HG02852 (cell line): ENCODE measurements at regions not wholly inside any gene's neighbourhood (a gene's known extent, or its start where the extent isn't known, plus 50 kb on each side); places are given as distances from the start of the nearest gene placed in this dataset.
"Not testable (repeated sequence)": the region's sequence is repeated elsewhere in the genome, so short reads cannot be mapped to it uniquely, and the experiment has no call there.

Source experiments
- ATAC-seq: cut with Tn5 transposase; IDR thresholded peaks from one replicate; pipeline ENCODE4 v1.9.1; 2021; ENCODE audit warnings: mild to moderate bottlenecking, moderate library complexity; ENCODE audit not compliant: unreplicated experiment

DNA sequence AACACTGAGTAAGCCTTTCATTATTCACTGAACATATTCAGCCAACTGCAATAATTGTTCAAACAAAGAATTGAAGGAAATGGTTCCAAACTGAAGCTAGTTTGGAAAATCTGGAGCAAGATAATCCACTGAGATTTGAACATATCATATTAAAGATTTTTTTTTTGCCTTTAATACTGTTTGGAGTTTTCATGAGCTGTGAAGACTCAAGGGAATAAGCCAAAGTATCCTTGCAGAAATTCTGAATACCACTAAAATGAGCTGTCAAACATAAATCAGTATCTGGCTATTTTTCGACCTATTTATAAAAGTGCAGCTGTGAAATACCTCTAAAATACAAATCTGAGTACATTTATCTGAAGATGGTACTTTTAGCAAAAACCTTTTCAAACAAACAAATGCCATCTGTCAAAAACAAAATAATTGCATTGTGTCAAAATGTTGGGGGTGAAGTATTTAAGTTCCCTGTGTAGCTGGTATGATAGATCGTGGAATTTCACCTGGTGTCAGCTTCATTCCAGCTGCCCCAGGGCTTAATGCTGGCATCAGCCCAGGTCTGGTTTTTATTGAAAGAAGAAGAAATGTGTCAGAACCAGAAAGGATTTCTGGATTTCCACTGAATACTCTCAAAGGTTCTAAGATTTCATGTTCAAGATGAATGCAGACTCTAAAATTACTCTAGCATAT is 149.0 kb upstream of the GRAMD2B start:
- ATAC-seq: no peak

GRCh38 chr5:126274763-126275125 is 148.5 kb upstream of the GRAMD2B start:
- ATAC-seq: no peak

- ATAC-seq: no peak
Measured at GRCh38 chr5:126277762-126278161, 145.4 kb upstream of the GRAMD2B start.

DNA sequence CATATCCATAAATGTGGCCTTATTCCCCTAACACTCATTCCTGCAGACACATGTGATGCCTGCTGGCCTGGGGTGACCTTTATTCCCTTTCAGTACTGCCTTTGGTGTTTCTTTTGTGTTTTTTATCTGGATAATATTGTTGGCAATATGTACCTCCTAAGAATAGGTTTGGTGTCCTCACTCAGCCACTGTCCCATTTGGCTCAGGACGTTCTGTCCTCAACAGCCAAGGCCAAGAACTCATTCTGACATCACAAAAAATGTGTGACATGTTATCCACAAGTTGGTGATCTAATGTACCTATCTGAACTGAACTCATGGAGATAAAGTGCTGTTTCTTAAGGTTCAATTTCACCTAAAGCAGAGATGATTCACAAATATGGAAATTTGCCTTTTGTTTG is 142.9 kb upstream of the GRAMD2B start:
- no peak for ATAC-seq

- ATAC-seq: no peak
Measured at GRCh38 chr5:126280846-126281245, 142.4 kb upstream of the GRAMD2B start.

- no peak for ATAC-seq
Measured at GRCh38 chr5:126284977-126285696, 138.1 kb upstream of the GRAMD2B start.

DNA sequence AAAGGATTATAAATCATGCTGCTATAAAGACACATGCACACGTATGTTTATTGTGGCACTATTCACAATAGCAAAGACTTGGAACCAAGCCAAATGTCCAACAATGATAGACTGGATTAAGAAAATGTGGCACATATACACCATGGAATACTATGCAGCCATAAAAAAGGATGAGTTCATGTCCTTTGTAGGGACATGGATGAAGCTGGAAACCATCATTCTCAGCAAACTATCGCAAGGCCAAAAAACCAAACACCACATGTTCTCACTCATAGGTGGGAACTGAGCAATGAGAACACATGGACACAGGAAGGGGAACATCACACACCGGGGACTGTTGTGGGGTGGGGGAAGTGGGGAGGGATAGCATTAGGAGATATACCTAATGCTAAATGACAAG is 127.1 kb upstream of the GRAMD2B start:
- ATAC-seq: not testable (repeated sequence)

DNA sequence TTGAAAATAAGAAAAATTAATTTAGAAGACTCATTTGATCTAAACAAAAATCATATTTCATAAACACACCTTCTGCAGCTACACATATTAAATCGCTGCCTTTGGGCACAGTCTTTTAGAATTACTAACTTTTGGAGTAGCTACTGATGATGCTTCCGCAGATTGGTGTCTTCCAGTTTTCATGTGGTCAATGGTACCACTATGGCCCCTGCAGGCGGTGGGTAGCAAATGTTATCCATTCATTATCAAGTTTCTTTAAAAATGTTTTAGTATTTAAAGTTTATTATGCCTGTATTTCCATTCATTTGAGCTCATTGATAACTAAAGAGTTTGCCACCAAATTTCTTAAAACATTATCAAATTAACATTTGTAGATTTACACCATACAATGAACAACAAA is 122.9 kb upstream of the GRAMD2B start:
- ATAC-seq: no peak

GRCh38 chr5:126301056-126301455 is 122.2 kb upstream of the GRAMD2B start:
- no peak for ATAC-seq

- no peak for ATAC-seq
Measured at GRCh38 chr5:126309860-126310259, 113.3 kb upstream of the GRAMD2B start.

GRCh38 chr5:126311766-126312165 is 111.4 kb upstream of the GRAMD2B start:
- no peak for ATAC-seq

DNA sequence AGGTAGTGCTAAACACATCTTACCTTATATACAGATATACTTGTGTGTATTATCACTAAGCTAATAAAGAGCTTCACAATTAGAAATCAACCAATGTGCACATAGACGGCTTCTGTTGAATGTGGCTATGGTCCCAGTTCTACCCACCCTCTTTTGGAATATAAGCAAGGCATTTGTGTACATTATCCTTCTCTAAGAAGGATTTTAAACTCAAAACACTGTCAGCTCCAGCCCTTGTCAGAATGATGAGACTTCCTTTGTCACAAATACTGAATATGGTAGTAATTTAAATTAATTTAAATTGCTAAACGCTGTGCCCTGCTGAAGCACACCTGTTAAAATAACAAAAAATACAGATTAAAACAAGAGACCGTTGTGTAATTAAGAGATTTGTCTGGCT is 107.9 kb upstream of the GRAMD2B start:
- ATAC-seq: no peak

DNA sequence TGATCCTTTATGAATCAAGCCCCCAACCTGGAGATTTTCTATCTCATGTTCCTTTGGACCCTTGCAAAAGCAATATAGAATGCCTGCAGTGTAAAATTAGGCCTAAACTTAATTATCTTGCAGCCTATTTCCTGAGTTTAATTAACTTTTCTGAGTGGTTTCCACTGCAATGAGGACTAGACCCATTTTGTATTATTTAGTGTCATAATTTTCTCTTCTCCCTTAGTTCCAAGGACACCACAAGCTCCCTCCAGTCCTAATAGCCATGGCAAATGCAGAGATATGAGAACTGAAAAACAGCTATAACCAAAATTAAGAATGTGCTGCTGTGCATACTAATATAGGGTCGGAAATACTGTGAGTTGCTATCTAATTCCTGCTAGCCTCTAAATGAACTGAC is 90.9 kb upstream of the GRAMD2B start:
- no peak for ATAC-seq

GRCh38 chr5:126334760-126335159 is 88.4 kb upstream of the GRAMD2B start:
- no peak for ATAC-seq

DNA sequence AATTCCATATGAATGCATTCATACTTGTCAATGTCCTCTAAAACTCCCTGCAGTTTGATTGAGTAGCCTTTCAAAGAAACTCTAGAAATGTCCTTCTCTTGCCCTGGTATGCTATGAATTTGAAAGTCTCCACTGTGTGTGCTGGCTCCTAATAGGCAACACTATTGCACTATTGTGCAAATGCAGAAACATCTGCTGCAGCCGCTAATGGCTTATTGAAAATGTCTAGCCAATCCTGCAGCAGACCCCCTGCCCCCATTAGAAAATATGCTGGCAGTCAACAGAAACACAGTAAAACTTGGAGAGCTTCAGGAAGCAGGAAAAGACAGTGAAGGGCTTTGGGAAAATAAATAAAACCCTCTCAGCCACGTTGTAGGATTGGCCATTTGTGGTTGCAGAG is 87.3 kb upstream of the GRAMD2B start:
- ATAC-seq: no peak

GRCh38 chr5:126338635-126339034 is 84.6 kb upstream of the GRAMD2B start:
- ATAC-seq: no peak

DNA sequence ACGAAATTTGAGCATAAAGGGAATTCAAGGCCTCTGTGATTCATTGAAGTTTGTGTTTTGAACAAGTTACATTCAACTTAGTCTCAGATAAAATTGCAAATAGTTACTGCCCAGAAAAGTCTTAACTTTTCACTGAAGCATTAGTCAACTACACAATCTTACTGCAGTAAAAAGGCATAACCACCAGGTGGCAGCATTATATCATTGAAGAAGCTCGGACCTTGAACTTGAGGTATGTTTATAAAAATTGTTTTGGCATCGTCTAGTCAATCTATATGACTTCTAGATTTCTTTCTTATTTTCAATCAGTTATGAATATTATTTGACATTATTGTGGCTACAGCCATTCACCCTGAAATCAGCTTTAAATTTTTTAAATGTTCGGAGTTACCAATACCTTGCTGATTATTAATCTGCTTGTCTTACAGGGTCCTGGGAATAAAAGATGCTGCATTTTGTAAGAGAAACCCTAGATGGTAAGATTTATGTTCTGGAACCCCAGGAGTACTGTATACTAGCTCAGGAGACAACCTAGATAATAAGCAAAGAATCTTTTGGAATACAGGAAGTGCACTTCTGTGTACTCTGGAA is 83.9 kb upstream of the GRAMD2B start:
- ATAC-seq: no peak

GRCh38 chr5:126341906-126342630 is 81.1 kb upstream of the GRAMD2B start:
- ATAC-seq: no peak

DNA sequence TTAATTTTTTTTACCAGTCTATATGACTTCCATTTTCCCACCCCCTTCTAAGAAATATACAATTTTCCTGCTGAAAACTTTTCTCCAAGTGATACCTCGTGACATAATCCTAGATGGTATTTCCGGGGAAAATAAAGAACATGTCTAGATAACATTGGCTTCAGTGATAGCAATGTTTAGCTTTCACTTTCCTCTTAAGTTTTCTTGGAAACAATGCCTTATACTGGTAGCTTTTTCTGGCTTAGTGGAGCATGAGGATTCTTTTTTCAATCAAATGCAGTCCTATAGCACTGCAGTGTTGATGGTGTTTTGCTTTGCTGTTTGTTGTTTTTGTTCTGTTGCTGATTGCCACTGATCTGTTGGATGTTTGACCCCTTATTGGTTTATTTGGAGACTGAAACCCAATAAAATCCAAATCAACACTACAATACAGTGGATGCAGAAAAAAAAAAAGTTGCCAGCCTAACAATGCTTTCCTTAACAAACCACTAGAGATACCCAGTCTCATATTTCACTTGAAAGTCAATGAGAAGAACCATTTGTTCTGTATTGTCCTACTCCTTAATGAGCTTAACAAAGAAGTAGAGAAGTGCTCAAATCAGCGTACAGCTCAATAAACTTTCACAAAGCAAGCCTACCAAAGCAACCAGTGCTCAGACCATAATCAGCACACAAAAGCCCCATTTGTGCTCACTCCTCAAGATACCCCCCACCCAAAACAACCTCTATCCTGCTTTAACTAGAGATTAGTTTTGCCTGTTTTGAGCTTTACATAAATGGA is 74.2 kb upstream of the GRAMD2B start:
- no peak for ATAC-seq

GRCh38 chr5:126351153-126351552 is 72.1 kb upstream of the GRAMD2B start:
- ATAC-seq: no peak
